Lower leg skin (tissue), 4 donors: ENCODE measurements at regions not wholly inside any gene's neighbourhood (a gene's known extent, or its start where the extent isn't known, plus 50 kb on each side); places are given as distances from the start of the nearest gene placed in this dataset.

Experiments
- DNase-seq, 2 donors: peaks; one replicate each; pipeline ENCODE4 v3.0.0-alpha.2; 2019; ENCODE audit warnings: low spot score in 2 of 2
- H3K4me3 ChIP-seq: fragments of 200-600 bp; sonication (generic); 2 replicates; pipeline ENCODE4 v1.5.1; 2017; ENCODE audit warnings: mild to moderate bottlenecking, low read depth; ENCODE audit not compliant: poor library complexity, severe bottlenecking
- CTCF ChIP-seq, 3 donors: fragments of 450-650 bp; IDR thresholded peaks; one replicate each; pipeline ENCODE4 v1.5.1; 2016; ENCODE audit warnings: antibody characterized with exemption in 3 of 3, mild to moderate bottlenecking in 3 of 3, moderate library complexity in 2 of 3
- POLR2A ChIP-seq, 2 donors: fragments of 450-650 bp; IDR thresholded peaks; one replicate each; pipeline ENCODE4 v1.6.1; 2016 to 2017; ENCODE audit warnings: antibody characterized with exemption in 2 of 2, mild to moderate bottlenecking in 1 of 2, moderate library complexity in 1 of 2
- WGBS, 2 donors: methylation state at CpG; one replicate each; pipeline ENCODE4 v1.1.5; 2018; 5-methylcytosine and 5-hydroxymethylcytosine counted together
- intact Hi-C: fragments of 100-400 bp; cut with DNase I; formaldehyde crosslinking; loops from one replicate; pipeline ENCODE4 v1.15.0; 2023; ENCODE audit warnings: low total_unique reads

- 70 to 74% methylated on average over 1 of the region's 1 CpG for WGBS, 2 donors
- intact Hi-C loops: no loop called here
- no peak for DNase-seq
- TF ChIP-seq POLR2A (IDR thresholded peaks at IDR 0.05) (no peak), CTCF (IDR thresholded peaks at IDR 0.05) (no peak)
- no peak overlapping the region for H3K4me3 ChIP-seq
Measured at GRCh38 chr3:68336042-68336441, 596.3 kb downstream of the TAFA4 start.

GRCh38 chr3:68334367-68334986, 597.9 kb downstream of the TAFA4 start:
- DNase-seq: no peak
- H3K4me3 ChIP-seq: no peak overlapping the region
- WGBS, 2 donors: 75 to 82% methylated on average over 4 of the region's 4 CpGs
- TF ChIP-seq CTCF (IDR thresholded peaks at IDR 0.05): no peak
- TF ChIP-seq POLR2A (IDR thresholded peaks at IDR 0.05): no peak
- intact Hi-C loops: no loop called here

- DNase-seq: no peak
- TF ChIP-seq POLR2A (IDR thresholded peaks at IDR 0.05) (no peak), CTCF (IDR thresholded peaks at IDR 0.05) (no peak)
- no peak overlapping the region for H3K4me3 ChIP-seq
- intact Hi-C loops: no loop called here
- WGBS, 2 donors: 85 to 93% methylated on average over 3 of the region's 3 CpGs
Measured at GRCh38 chr3:68328049-68328448, 604.3 kb downstream of the TAFA4 start.

- intact Hi-C loops: no loop called here
- no peak overlapping the region for H3K4me3 ChIP-seq
- 33 to 48% methylated on average over 1 of the region's 1 CpG for WGBS, 2 donors
- TF ChIP-seq POLR2A (IDR thresholded peaks at IDR 0.05) (no peak), CTCF (IDR thresholded peaks at IDR 0.05) (no peak)
- no peak for DNase-seq
Measured at GRCh38 chr3:68315964-68316363, 616.4 kb downstream of the TAFA4 start.

- 84 to 85% methylated on average over 1 of the region's 1 CpG for WGBS, 2 donors
- TF ChIP-seq POLR2A (IDR thresholded peaks at IDR 0.05): no peak
- no peak for TF ChIP-seq CTCF (IDR thresholded peaks at IDR 0.05)
- intact Hi-C loops: no loop called here
- no peak overlapping the region for H3K4me3 ChIP-seq
- DNase-seq: no peak
Measured at GRCh38 chr3:68315546-68315945, 616.8 kb downstream of the TAFA4 start.

GRCh38 chr3:68306571-68306970, 625.8 kb downstream of the TAFA4 start:
- intact Hi-C loops: no loop called here
- WGBS, 2 donors: 80 to 92% methylated on average over 2 of the region's 2 CpGs
- no peak for DNase-seq
- TF ChIP-seq CTCF (IDR thresholded peaks at IDR 0.05): no peak
- no peak for TF ChIP-seq POLR2A (IDR thresholded peaks at IDR 0.05)
- H3K4me3 ChIP-seq: no peak overlapping the region
